Left renal cortex interstitium (tissue), 4 donors: ENCODE measurements at regions not wholly inside any gene's neighbourhood (a gene's known extent, or its start where the extent isn't known, plus 50 kb on each side); places are given as distances from the start of the nearest gene placed in this dataset.

Experiments
- DNase-seq, 4 donors: peaks; one replicate each; pipeline ENCODE4 v3.0.0-alpha.2; 2013; ENCODE audit warnings: low read depth in 4 of 4, low spot score in 2 of 4, missing footprints in 1 of 4

DNA sequence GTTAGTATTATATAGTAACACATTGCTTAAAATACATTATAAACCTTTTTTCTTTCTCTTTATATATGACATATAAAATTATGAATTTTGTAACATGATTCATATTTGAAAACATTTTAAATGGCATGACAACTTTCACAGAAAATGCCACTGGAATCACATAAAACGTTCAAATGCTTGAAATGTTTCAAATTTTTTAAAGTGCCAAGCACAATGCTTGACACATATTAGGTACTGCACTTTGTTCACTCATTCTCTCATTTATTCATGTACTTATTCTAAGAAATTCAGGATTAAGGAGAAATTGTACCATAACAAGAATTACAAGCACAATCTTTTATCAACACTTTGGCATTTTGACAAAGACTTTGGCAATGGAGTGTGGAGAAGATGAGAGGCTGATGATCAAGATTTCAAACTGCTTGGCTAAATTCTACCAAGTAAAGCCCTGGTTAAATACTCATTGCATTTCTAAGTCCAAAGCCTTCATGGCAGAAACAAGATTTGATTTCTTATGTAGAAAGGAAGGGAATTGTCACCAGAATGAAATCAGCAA, 232.2 kb downstream of the C12orf50 start:
- no peak for DNase-seq

- DNase-seq: no peak
Measured at GRCh38 chr12:87795555-87795954, 233.6 kb downstream of the C12orf50 start.

GRCh38 chr12:87794854-87795253, 234.3 kb downstream of the C12orf50 start:
- DNase-seq: no peak

- no peak for DNase-seq
Measured at GRCh38 chr12:87793131-87793530, 236.1 kb downstream of the C12orf50 start.

DNA sequence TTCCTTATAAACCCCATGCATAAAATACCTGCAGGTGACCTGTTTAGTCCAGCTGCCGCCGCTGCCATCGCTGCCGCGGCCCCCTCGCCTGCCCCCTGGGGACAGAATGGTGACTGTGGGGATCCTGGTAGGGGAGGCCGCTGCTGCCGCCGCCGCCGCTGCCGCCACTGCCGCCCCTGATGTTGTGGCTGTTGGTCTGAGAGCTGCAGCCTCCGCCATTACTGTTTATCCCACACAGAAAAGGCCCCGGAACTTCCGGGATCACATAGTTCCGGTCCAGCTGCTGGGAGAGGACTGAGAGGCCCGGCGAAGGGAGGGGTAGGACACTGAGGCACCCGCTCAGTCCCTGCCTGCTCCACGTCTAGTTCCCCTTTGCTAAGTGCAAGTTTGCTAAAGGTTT, 244.9 kb downstream of the C12orf50 start:
- DNase-seq: no peak

DNA sequence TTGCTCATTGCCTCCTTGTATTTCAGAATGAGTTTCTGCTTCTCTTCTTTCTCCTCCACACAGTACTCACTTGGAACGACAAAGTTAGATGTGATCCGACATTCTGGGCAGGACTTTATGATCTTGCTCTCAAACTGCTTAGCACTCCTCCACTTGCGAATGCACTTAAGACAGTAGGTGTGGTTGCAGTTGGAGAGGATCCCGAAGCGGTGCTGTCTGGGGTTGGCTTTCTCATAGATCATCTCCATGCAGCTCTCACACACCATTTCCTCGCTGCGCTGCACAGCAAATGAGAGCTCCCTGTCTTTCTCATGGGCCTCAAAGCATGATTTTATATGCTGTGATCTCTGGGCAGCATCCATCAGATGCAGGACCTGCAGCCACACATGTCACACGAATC, 245.7 kb downstream of the C12orf50 start:
- no peak for DNase-seq

DNA sequence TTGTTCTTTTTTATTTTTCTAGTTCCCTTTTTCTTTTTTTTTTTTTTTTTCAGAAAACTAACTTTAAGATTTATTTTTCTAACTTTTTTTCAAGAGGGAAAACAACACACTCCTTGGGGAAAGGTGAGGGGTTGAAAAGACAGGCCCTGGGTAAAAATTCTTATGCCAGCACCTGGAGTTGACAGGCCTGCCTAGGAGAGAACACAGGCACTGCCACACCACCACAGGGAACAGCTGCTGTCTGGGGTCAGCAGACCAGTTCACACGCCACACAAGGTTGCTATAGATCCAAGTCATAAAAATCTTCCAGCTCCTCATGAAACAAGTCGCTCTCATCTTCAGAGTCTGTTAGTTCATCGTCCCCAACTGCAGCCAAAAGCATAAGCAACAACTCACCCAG, 246.4 kb downstream of the C12orf50 start:
- no peak for DNase-seq

DNA sequence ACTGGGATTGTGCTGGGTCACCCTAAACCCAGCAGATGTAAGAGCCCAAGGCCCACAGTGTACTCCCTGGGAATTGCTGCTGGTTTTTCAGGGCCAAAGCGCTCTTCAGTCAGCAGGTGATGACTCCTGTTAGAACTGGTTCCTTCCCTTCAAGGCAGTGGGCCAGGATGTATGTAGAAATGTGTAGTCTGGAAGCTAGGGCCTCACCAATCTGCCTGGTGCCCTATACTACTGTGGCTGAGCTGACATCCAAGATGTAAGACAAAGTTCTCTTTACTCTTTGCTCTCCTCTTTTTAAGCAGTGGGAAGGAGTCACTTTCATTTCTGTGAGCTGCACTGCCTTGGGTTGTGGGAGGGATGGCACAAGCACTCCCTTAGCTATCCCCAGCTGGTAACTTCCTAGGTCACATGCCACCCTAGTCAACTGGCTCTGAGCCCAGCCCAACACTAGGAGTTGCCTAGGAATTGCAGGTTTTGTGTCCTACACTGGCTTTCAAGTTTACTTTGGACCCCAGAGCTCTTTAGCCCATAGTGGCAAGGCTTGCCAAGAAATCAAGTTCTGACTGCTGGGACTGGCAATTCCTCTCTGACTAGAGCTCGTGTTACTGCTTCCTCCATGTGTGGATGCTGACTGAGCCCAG, 249.2 kb downstream of the C12orf50 start:
- DNase-seq: no peak

- no peak for DNase-seq
Measured at GRCh38 chr12:87779016-87779415, 250.2 kb downstream of the C12orf50 start.

GRCh38 chr12:87778065-87778464, 251.1 kb downstream of the C12orf50 start:
- DNase-seq: no peak

DNA sequence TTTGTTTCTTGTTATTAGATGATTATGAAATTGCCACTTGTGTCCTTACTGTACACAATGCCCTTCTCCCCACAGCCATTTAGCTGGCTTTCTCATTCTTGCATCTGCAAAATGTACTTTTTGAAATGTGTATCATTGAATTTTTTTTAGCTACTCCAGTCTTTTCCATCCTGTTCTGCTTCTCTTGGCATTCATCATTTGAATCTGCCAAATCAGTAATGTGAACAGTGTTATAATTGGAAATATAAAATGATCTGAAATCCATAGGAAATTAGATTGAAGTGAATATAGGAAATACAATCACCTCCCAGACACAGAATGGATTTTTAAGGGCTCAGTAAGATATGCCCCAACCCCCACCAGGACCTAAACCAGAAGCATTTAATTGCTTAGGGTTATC, 253.4 kb downstream of the C12orf50 start:
- DNase-seq: no peak

DNA sequence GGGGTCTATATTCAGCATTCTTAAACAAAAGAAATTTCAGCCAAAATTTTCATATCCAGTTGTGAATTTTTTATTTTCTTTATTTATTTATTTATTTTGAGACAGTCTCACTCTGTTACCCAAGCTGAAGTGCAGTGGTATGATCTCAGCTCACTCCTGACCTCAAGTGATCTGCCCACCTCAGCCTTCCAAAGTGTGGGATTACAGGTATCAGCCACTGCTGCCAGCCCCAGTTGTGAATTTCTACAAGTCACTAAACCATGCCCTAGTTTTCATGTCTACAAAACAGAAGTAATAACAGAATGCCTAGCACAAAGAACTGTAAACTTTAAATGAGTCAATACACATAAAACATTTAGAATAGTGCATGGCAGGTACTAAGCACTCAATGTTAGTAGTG, 254.2 kb downstream of the C12orf50 start:
- DNase-seq: no peak

DNA sequence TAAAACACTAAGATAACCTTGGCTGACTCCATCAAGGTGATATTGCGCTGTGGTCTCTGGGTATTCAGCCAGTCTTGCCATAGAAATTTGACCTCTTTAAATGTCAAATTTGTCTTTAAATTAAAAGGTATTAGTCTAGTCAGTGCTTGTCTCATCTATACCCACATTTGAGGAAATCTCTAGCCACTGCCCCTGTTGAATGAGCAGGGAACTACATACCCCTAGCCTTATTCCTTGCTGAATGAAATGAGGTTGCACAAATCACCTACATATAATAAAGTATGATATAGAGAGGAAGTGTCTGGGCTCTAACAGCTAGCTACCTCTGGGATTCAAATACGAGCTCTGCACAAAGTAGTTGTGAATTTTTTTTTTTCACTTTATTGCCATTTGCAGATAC, 256.8 kb downstream of the C12orf50 start:
- no peak for DNase-seq

- DNase-seq: no peak
Measured at GRCh38 chr12:87768501-87769287, 260.5 kb downstream of the C12orf50 start.

- DNase-seq: no peak
Measured at GRCh38 chr12:87766044-87766443, 263.2 kb downstream of the C12orf50 start.

- DNase-seq: no peak
Measured at GRCh38 chr12:87760943-87761342, 268.3 kb downstream of the C12orf50 start.

DNA sequence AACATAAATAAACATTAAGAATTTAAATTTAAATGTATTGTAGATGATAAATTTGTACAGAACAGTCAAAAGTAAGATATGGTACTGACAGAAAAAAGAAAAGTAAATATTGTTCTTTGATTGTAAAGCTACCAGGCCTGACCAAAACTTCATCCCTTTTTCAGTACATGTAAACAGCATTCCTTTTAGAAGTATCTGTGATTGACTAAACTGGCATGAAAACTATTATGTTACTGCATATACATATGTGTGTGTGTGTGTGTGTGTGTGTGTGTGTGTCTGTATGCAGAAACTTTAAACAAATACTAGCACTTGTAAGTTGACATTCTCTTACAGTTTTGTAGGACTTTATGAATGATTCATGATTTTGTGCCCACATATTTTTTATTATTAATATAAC, 270.9 kb downstream of the C12orf50 start:
- DNase-seq: no peak

GRCh38 chr12:87756721-87757120, 272.5 kb downstream of the C12orf50 start:
- DNase-seq: no peak

DNA sequence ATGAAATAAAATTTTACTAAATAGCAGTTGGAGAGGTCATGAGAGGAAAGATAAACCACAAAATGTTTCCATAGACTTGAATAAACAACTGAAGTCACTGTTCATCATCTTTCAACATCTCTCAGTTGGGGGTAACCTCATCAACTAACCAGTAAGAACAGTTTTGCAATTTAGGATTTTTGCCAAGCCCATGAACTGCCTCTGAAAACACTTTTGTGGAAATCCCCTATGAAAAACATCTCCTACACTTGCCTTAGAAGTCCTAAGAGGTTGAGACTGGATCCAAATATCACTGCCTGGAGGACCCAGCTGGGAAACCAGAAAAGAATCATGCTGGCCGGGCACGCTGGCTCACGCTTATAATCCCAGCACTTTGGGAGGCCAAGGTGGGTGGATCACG, 273.1 kb downstream of the C12orf50 start:
- DNase-seq: no peak

DNA sequence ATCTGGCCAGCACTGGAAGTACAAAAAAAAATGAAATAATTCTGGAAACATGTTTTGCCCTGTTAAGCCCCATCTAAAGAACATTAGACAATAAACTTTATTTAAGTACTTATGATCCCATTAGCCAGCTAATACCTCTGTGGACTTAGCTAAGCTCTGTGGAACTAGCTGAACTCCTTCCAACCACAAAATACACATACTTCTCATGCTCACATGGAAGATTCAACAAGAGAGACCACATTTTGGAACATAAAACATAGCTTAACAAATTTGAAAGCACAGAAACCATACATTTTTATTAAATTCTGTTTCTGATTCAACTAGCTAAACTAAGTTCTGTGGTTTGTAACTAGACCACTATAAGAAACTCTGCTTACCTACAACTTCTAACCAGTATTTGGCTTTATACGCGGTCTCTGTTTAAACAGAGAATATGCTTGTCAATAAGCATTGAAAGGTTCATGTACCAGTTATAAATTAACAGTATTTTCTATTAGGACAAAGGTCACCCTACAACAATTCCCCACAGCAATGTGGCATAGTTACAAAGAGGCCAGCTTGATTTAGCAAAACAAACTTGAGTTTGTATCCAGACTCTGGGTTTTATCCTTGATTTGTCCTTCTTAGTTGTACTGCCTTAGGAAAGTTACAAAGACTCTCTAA, 300.1 kb downstream of the C12orf50 start:
- peak in 1 of 4 donors; percentile 1 for DNase-seq

DNA sequence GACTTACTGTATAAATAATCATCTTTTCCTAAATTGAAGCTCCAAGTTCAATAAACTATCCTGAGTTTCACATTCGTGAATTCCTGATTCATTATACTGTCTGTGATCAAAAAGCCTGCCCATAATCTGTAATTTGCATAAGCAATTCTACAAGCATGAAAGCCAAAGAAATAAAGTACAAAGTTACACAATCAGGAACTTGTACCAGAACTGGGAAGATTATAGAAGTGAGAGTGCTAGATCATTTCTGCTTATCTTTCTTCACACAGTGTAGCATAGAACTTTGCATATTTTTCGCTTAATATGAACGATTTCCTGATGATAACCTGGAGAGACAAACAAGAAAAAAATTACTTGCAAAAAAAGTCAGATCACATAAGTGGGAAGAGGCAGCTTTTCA, 308.2 kb downstream of the C12orf50 start:
- DNase-seq: no peak

DNA sequence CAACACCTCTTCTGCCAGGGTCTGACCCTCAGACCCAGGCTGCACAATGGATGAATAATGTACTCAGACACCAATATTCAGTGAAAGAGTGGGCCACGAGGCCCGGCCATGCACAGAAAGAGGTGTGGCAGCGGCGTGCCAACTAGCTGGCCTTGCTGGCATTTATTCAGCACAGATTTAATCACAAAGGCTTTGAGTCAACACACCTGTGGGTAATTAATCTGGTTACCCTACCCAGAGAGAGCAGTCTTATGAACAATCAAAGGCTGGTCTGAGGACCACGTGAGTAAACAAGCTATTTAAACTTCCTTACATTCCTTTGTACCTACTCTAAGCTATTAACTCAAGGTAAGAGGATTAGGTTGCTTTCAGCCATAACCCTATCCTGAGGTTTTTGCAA, 324.8 kb downstream of the C12orf50 start:
- no peak for DNase-seq
